ENCODE measurements at regions not wholly inside any gene's neighbourhood (a gene's known extent, or its start where the extent isn't known, plus 50 kb on each side); places are given as distances from the start of the nearest gene placed in this dataset.

GRCh38 chr20:60569116-60569515 is 610.9 kb downstream of the CDH26 start:
- no peak overlapping the region for H3K4me3 ChIP-seq (ENCODE audit: low read depth, low read length)
- DNase-seq (ENCODE audit: low read depth), result no peak
- TF ChIP-seq CTCF (conservative IDR thresholded peaks at IDR 0.05; ENCODE audit: low read depth, low read length), result no peak

- no peak for DNase-seq (ENCODE audit: low read depth)
- no peak overlapping the region for H3K4me3 ChIP-seq (ENCODE audit: low read depth, low read length)
- TF ChIP-seq CTCF (conservative IDR thresholded peaks at IDR 0.05; ENCODE audit: low read depth, low read length), result no peak
Observed at GRCh38 chr20:60570481-60571277, 612.5 kb downstream of the CDH26 start.

DNA sequence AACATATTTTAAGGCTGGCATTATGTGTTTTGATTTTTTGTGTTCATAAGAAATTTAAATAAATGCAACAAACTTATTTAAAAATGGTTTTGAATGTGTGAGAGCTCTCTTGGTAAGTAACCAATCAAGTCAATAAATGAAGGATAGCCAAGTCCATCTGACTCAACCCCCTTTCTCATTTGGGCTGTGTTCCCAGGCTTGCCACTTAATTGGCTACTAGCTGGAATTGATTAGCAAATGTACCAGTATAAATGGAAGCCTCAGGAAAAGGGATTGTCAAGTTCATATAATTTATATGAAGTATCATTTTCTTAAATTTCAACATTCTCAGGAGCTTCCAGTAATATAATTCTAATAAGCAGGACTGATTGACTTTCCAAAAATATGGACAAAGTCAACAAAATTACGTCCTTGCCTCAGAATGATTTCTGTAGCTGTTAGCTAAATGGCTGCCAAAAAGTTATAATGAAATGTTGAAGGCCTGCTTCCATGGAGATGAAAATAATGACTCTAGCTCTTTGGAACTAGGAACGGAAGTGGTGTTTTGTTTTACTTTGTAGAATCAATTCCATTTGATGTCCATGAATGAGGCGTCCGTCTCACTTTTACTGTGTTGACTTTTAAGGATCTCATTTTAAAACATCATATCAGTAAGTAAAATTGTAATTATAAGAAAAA is 614.9 kb downstream of the CDH26 start:
- no peak overlapping the region for H3K4me3 ChIP-seq (ENCODE audit: low read depth, low read length)
- no peak for DNase-seq (ENCODE audit: low read depth)
- no peak for TF ChIP-seq CTCF (conservative IDR thresholded peaks at IDR 0.05; ENCODE audit: low read depth, low read length)

- DNase-seq (ENCODE audit: low read depth), result no peak
- no peak overlapping the region for H3K4me3 ChIP-seq (ENCODE audit: low read depth, low read length)
- no peak for TF ChIP-seq CTCF (conservative IDR thresholded peaks at IDR 0.05; ENCODE audit: low read depth, low read length)
Observed at GRCh38 chr20:60576236-60576635, 618.0 kb downstream of the CDH26 start.

DNA sequence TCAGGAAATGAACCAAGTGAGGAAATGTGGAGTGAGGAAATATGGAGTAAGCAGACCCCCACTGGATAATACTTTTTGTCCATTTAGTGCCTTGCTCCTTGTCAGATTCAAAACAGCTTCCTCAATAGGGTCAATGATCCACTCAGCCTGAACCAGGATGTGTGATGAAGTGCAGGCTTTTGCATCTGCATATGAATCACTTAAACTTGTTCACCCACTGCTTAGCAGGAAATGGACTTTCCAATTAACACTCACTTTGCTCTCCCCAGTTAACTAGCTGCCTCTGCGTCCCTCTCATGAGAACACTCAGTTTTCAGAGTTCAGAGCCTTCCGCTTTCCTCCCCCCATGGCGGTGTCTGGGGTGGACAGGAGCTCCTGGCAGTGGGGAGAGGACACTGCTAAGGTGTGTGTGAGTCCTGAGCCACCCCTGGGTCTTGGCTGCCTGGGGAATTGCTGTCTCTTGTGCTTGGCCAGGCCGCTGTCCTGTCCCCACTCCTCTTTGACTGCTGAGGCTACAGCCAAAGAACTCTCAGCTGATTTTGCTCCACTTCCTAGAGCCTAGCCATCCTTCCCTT is 621.8 kb downstream of the CDH26 start:
- no peak for DNase-seq (ENCODE audit: low read depth)
- H3K4me3 ChIP-seq (ENCODE audit: low read depth, low read length), result no peak overlapping the region
- TF ChIP-seq CTCF (conservative IDR thresholded peaks at IDR 0.05; ENCODE audit: low read depth, low read length), result no peak

- TF ChIP-seq CTCF (conservative IDR thresholded peaks at IDR 0.05; ENCODE audit: low read depth, low read length), result no peak
- no peak overlapping the region for H3K4me3 ChIP-seq (ENCODE audit: low read depth, low read length)
- DNase-seq (ENCODE audit: low read depth), result no peak
Observed at GRCh38 chr20:60581606-60582115, 623.4 kb downstream of the CDH26 start.
